Upper lobe of left lung (tissue), 6 donors: ENCODE measurements at regions not wholly inside any gene's neighbourhood (a gene's known extent, or its start where the extent isn't known, plus 50 kb on each side); places are given as distances from the start of the nearest gene placed in this dataset.

Source experiments
- ATAC-seq, 2 donors: fragments of 200-7000 bp; cut with Tn5 transposase; one replicate each; pipeline ENCODE4 v1.9.1; 2022; ENCODE audit warnings: mild to moderate bottlenecking in 2 of 2, moderate library complexity in 2 of 2; ENCODE audit not compliant: low FRiP score in 2 of 2
- DNase-seq, 2 donors: peaks; one replicate each; pipeline ENCODE4 v3.0.0-alpha.2; 2019 to 2020
- H3K27ac ChIP-seq, 4 donors: fragments of 200-600 bp; sonication (generic); one replicate each; pipeline ENCODE4 v1.5.1; 2016 to 2019
- H3K27me3 ChIP-seq, 4 donors: fragments of 200-600 bp; sonication (generic); one replicate each; pipeline ENCODE4 v1.5.1; 2017 to 2019
- H3K36me3 ChIP-seq, 4 donors: fragments of 200-600 bp; sonication (generic); one replicate each; pipeline ENCODE4 v1.5.1; 2016 to 2019
- H3K4me1 ChIP-seq, 4 donors: fragments of 200-600 bp; sonication (generic); one replicate each; pipeline ENCODE4 v1.5.1; 2018 to 2019
- H3K4me3 ChIP-seq, 4 donors: fragments of 200-600 bp; sonication (generic); one replicate each; pipeline ENCODE4 v1.5.1; 2017 to 2019; ENCODE audit warnings: mild to moderate bottlenecking in 2 of 4, moderate library complexity in 1 of 4
- H3K9me3 ChIP-seq, 4 donors: fragments of 200-600 bp; sonication (generic); one replicate each; pipeline ENCODE4 v1.5.1; 2018 to 2019
- CTCF ChIP-seq, 6 experiments: fragments of 450-650 bp in 4 of 6; fragments of 200-600 bp in 2 of 6; sonication (generic) in 2 of 6; IDR thresholded peaks; one replicate each; pipeline ENCODE4 v1.5.1; 2016 to 2019; ENCODE audit warnings: antibody characterized with exemption in 6 of 6
- EP300 ChIP-seq, 4 donors: sonication (generic); formaldehyde crosslinking; IDR thresholded peaks; one replicate each; pipeline ENCODE4 v1.5.1; 2017; ENCODE audit warnings: antibody characterized with exemption in 4 of 4, control low read depth in 2 of 4
- POLR2A ChIP-seq, 4 donors: fragments of 450-650 bp; IDR thresholded peaks; one replicate each; pipeline ENCODE4 v1.5.1; 2016 to 2017; ENCODE audit warnings: antibody characterized with exemption in 4 of 4, mild to moderate bottlenecking in 2 of 4
- POLR2AphosphoS5 ChIP-seq, 2 donors: sonication (generic); formaldehyde crosslinking; IDR thresholded peaks; one replicate each; pipeline ENCODE4 v1.5.1; 2017; ENCODE audit warnings: antibody characterized with exemption in 2 of 2
- WGBS, 2 donors: methylation state at CpG; one replicate each; pipeline ENCODE4 v1.1.5; 2017 to 2018; 5-methylcytosine and 5-hydroxymethylcytosine counted together
- donor health status: DM: no; HTN: no; CAD: no; lungs with moderate emphysema.
- donor health status: DM: no; HTN: yes; CAD: no; lungs with severe emphysema.

GRCh38 chr4:180618396-180618795 lies 1624.8 kb upstream of the TENM3 start:
- Histone ChIP-seq H3K4me1 (no peaks in the 10 kb centered on the region), H3K9me3 (no peaks in the 10 kb centered on the region), H3K4me3 (no peak overlapping the region), H3K27me3 (no peaks in the 10 kb centered on the region), H3K36me3 (no peaks in the 10 kb centered on the region), H3K27ac (no peak overlapping the region)
- ATAC-seq = no peak
- TF ChIP-seq CTCF (IDR thresholded peaks at IDR 0.05) (no peak), POLR2AphosphoS5 (IDR thresholded peaks at IDR 0.05) (no peak), POLR2A (IDR thresholded peaks at IDR 0.05) (no peak), EP300 (IDR thresholded peaks at IDR 0.05) (no peak)
- no peak for DNase-seq
- WGBS, 2 donors = 62 to 80% methylated on average over 4 of the region's 4 CpGs

DNA sequence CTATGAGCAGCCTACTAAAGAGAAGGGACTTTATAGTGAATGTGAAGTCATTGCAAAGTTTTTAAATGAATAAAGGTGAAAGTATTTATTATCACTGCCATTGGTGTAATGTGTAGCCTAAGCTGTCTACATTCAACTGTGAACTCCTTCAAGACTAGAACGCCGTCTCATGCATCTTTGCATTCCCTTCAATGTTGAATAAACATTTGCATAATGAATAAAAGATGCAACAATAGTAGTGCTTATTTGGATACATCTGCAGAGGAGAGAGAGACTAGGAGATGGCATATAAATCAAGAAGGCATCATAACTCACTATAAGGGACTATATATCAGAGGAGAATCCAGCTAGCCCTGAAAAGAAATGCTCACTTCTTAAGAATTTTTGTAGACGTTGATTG lies 1623.8 kb upstream of the TENM3 start:
- H3K36me3 ChIP-seq = no peaks in the 10 kb centered on the region
- H3K9me3 ChIP-seq = no peaks in the 10 kb centered on the region
- H3K27ac ChIP-seq = no peak overlapping the region
- no peak for ATAC-seq
- no peak overlapping the region for H3K4me3 ChIP-seq
- H3K4me1 ChIP-seq = no peaks in the 10 kb centered on the region
- H3K27me3 ChIP-seq = no peaks in the 10 kb centered on the region
- DNase-seq = no peak
- 91 to 92% methylated on average over 3 of the region's 3 CpGs for WGBS, 2 donors
- TF ChIP-seq POLR2A (IDR thresholded peaks at IDR 0.05) (no peak), POLR2AphosphoS5 (IDR thresholded peaks at IDR 0.05) (no peak), EP300 (IDR thresholded peaks at IDR 0.05) (no peak), CTCF (IDR thresholded peaks at IDR 0.05) (no peak)

DNA sequence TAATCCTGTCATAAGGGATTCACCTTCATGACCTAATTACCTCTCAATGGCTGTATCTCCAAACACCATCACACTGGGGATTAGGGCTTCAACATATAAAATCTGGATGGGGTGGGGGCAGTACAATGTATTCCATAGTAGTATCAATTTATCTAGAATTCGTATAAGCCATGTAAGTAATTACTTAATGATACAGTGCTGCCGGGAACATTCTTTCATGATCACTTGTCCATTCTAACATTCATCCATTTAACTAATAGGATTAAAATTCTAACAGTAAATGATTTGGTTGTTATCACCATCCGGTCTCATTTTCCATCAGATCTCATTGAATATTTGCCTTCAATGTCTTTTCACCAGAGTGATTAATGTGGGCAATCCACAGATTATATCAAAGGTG lies 1620.9 kb upstream of the TENM3 start:
- no peak overlapping the region for H3K4me3 ChIP-seq
- ATAC-seq = no peak
- 86% methylated on average over 3 of the region's 3 CpGs for WGBS, 2 donors
- no peaks in the 10 kb centered on the region for H3K27me3 ChIP-seq
- H3K36me3 ChIP-seq = no peaks in the 10 kb centered on the region
- no peak for DNase-seq
- no peaks in the 10 kb centered on the region for H3K9me3 ChIP-seq
- no peaks in the 10 kb centered on the region for H3K4me1 ChIP-seq
- TF ChIP-seq POLR2AphosphoS5 (IDR thresholded peaks at IDR 0.05) (no peak), POLR2A (IDR thresholded peaks at IDR 0.05) (no peak), CTCF (IDR thresholded peaks at IDR 0.05) (no peak), EP300 (IDR thresholded peaks at IDR 0.05) (no peak)
- no peak overlapping the region for H3K27ac ChIP-seq

GRCh38 chr4:180625653-180626052 lies 1617.5 kb upstream of the TENM3 start:
- TF ChIP-seq POLR2A (IDR thresholded peaks at IDR 0.05) (no peak), POLR2AphosphoS5 (IDR thresholded peaks at IDR 0.05) (no peak), EP300 (IDR thresholded peaks at IDR 0.05) (no peak)
- Histone ChIP-seq H3K9me3 (no peaks in the 10 kb centered on the region), H3K4me3 (no peak overlapping the region), H3K27ac (no peak overlapping the region), H3K4me1 (no peaks in the 10 kb centered on the region), H3K36me3 (no peaks in the 10 kb centered on the region), H3K27me3 (no peaks in the 10 kb centered on the region)
- ATAC-seq (no peak), DNase-seq (no peak)
- 84 to 93% methylated on average over 3 of the region's 3 CpGs for WGBS, 2 donors

DNA sequence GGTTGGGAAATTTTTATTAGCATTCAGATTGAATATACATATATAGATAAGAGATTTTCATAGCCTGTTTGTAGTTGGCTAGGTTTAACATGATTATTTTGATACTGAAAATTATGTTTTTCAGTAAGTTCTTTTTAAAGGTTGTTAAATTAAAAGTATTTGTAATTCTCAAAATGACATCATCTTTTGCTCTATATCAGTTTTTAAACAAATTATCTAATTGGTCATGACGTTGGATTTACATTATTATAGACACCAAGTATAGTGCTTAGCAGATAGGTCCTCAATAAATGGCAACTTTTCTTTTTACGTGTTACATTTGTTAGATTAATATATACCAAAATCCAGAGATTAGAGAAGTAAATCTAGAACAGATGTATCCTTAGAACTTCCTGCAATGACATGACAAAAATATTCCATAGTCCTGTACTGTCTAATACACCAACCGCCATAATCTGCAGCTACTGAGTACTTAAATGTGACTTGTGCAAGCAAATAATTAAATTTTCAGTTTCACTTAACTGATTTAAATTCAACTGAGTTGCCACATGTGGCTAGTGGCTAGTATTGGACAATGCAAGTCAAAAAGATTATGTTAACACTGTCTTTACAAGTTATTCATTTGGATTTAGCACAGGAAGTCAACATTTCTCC lies 1613.1 kb upstream of the TENM3 start:
- Histone ChIP-seq H3K27ac (no peak overlapping the region), H3K4me3 (no peak overlapping the region), H3K9me3 (no peaks in the 10 kb centered on the region), H3K27me3 (no peaks in the 10 kb centered on the region), H3K36me3 (no peaks in the 10 kb centered on the region), H3K4me1 (no peaks in the 10 kb centered on the region)
- TF ChIP-seq EP300 (IDR thresholded peaks at IDR 0.05) (no peak), POLR2A (IDR thresholded peaks at IDR 0.05) (no peak), POLR2AphosphoS5 (IDR thresholded peaks at IDR 0.05) (no peak), CTCF (IDR thresholded peaks at IDR 0.05) (no peak)
- WGBS, 2 donors = 57 to 61% methylated on average over 3 of the region's 3 CpGs
- ATAC-seq (no peak), DNase-seq (no peak)
